Activated CD4-positive, alpha-beta T cell treated with anti-CD3 and anti-CD28 coated beads, Interleukin-2, amount 10 ng/mL, durations not matched to agents 24 days and 14 days (primary cell): ENCODE measurements at regions not wholly inside any gene's neighbourhood (a gene's known extent, or its start where the extent isn't known, plus 50 kb on each side); places are given as distances from the start of the nearest gene placed in this dataset.
"Not testable (repeated sequence)": the region's sequence is repeated elsewhere in the genome, so short reads cannot be mapped to it uniquely, and the experiment has no call there.

Experiments
- DNase-seq: peaks from one replicate; pipeline ENCODE4 v3.0.0; 2022
- H3K27ac Mint-ChIP-seq: one replicate; pipeline ENCODE4 v1.8.0; 2022; ENCODE audit warnings: mild to moderate bottlenecking, mixed read lengths
- H3K27me3 Mint-ChIP-seq: one replicate; pipeline ENCODE4 v1.8.0; 2022; ENCODE audit warnings: mixed read lengths
- H3K36me3 Mint-ChIP-seq: one replicate; pipeline ENCODE4 v1.8.0; 2022; ENCODE audit warnings: low read depth, mild to moderate bottlenecking, mixed read lengths
- H3K4me1 Mint-ChIP-seq: one replicate; pipeline ENCODE4 v1.8.0; 2021; ENCODE audit warnings: mixed read lengths
- H3K4me3 Mint-ChIP-seq: one replicate; pipeline ENCODE4 v1.8.0; 2022; ENCODE audit warnings: mild to moderate bottlenecking, moderate library complexity, mixed read lengths
- H3K9me3 Mint-ChIP-seq: one replicate; pipeline ENCODE4 v1.8.0; 2021; ENCODE audit warnings: mixed read lengths
- intact Hi-C: fragments of 100-400 bp; cut with micrococcal nuclease; formaldehyde crosslinking; loops from one replicate; pipeline ENCODE4 v1.15.1; 2023

GRCh38 chr2:118586312-118586711 lies 261.1 kb downstream of the EN1 start:
- intact Hi-C loops, result no loop called here
- no peaks in the 10 kb centered on the region for H3K36me3 Mint-ChIP-seq
- no peak overlapping the region for H3K4me3 Mint-ChIP-seq
- H3K4me1 Mint-ChIP-seq, result no peaks in the 10 kb centered on the region
- H3K9me3 Mint-ChIP-seq, result no peaks in the 10 kb centered on the region
- no peaks in the 10 kb centered on the region for H3K27me3 Mint-ChIP-seq
- no peak for DNase-seq
- no peak overlapping the region for H3K27ac Mint-ChIP-seq

DNA sequence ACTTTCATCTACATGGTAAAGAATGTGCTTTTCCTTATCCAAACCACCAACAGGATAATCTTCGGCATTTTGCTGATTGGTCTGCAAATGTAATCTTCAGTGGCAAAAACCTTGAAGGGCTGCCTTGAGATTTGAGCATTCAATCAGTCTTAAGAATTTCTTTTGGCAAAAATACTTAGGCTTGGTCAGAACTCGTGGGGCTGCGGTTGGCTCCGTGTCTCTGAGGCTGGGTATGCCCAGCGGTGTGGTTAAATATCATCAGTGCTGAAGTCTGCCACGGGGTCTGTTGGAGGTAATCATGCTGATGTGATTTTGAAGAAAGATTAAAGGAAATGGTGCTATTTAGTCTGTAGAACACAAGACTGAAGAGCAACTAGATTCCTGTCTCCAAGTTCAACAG lies 262.6 kb downstream of the EN1 start:
- Mint-ChIP-seq H3K27ac (no peak overlapping the region), H3K9me3 (no peaks in the 10 kb centered on the region), H3K4me3 (no peak overlapping the region), H3K27me3 (no peaks in the 10 kb centered on the region), H3K36me3 (no peaks in the 10 kb centered on the region), H3K4me1 (no peaks in the 10 kb centered on the region)
- no peak for DNase-seq
- intact Hi-C loops, result no loop called here

GRCh38 chr2:118584062-118584749 lies 263.2 kb downstream of the EN1 start:
- no peak overlapping the region for H3K27ac Mint-ChIP-seq
- no peak for DNase-seq
- no peaks in the 10 kb centered on the region for H3K27me3 Mint-ChIP-seq
- no peaks in the 10 kb centered on the region for H3K9me3 Mint-ChIP-seq
- H3K4me3 Mint-ChIP-seq, result no peak overlapping the region
- no peaks in the 10 kb centered on the region for H3K36me3 Mint-ChIP-seq
- H3K4me1 Mint-ChIP-seq, result no peaks in the 10 kb centered on the region
- intact Hi-C loops, result no loop called here

DNA sequence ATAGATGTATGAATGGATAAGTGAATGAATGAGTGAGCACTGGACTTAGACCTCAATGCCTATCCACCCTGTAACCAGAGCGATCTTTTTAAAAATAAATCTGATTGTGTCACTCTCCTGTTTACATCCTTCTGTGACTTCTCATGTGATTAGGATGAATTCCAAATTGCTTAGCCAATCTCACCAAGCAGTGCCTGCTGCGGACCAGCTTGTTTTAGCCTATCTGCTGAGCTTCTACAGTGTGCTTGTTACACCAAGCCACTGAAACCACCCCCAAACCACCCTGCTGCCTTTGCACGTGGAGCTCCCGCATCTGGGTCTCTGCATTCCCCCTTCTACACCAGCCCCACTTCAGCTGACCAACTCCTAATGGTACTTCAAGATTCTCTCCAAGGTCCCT lies 265.4 kb downstream of the EN1 start:
- Mint-ChIP-seq H3K36me3 (no peaks in the 10 kb centered on the region), H3K9me3 (no peaks in the 10 kb centered on the region), H3K4me1 (no peaks in the 10 kb centered on the region), H3K27ac (no peak overlapping the region), H3K27me3 (no peaks in the 10 kb centered on the region), H3K4me3 (no peak overlapping the region)
- intact Hi-C loops, result no loop called here
- no peak for DNase-seq

DNA sequence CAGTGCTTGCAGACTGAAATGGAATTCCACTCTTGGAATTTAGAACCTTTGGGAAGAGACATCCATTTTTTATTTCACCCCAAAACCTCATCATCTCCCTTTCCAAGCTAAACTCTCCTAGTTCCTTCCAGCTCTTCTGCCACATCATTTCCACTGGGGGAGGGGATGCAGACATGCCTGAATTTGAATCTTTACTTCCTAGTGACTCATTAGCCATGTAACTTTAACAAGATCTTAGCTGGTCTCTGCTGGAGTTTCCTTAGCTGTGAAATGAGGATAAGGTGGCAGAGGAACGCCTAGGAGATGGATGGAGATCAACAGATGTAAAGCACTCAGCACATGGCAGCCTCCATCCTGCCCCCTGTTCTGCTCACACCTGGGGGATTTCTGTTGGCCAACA lies 266.8 kb downstream of the EN1 start:
- H3K27me3 Mint-ChIP-seq, result no peaks in the 10 kb centered on the region

DNA sequence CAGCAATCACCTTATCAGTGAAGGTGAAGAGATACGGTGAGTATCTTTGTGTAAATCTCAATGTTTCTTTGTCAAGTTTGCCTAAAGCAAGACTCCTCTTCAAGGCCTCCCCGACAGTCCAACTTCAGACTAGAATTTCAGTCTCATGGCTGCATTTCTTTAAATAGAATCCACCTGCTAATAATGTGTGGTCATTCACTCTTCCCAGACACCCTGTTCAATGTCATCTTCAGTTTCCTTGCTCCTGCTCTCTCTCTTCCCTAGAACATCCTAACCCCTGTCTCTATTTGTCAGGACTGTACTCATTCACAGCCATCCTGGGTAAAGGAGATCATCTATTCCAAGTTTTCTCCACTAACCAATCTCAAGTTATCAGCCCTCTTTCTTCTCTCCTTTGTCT lies 267.3 kb downstream of the EN1 start:
- Mint-ChIP-seq H3K9me3 (no peaks in the 10 kb centered on the region), H3K4me1 (no peaks in the 10 kb centered on the region), H3K27ac (no peak overlapping the region), H3K4me3 (no peak overlapping the region), H3K27me3 (no peaks in the 10 kb centered on the region), H3K36me3 (no peaks in the 10 kb centered on the region)
- DNase-seq, result no peak
- intact Hi-C loops, result no loop called here

More for the DNA sequence above, 266.8 kb downstream of the EN1 start:
- Mint-ChIP-seq H3K4me1 (no peaks in the 10 kb centered on the region), H3K4me3 (no peak overlapping the region), H3K36me3 (no peaks in the 10 kb centered on the region), H3K9me3 (no peaks in the 10 kb centered on the region), H3K27ac (no peak overlapping the region)
- no peak for DNase-seq
- intact Hi-C loops, result no loop called here

DNA sequence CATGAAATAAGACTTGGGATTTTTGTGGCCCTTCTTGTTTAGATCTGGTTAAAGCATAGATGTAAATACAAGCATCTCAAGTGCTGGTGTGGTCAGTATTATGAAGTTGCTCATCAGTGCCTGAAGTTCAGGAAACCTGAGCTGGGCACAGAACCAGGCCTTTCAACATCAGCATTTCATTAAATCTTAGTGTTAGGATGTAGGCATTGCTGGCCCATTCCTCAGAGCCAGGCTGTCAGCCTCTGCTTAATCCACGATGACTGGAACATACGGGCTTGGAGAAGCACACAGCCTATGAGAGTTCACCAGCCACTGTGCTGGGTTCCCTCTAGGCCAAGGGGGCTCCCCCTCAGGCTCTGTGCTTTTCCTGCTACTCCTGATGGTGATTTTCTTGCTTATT lies 270.2 kb downstream of the EN1 start:
- DNase-seq, result no peak
- no peaks in the 10 kb centered on the region for H3K4me1 Mint-ChIP-seq
- H3K27me3 Mint-ChIP-seq, result no peaks in the 10 kb centered on the region
- intact Hi-C loops, result no loop called here
- H3K27ac Mint-ChIP-seq, result no peak overlapping the region
- no peaks in the 10 kb centered on the region for H3K36me3 Mint-ChIP-seq
- no peaks in the 10 kb centered on the region for H3K9me3 Mint-ChIP-seq
- H3K4me3 Mint-ChIP-seq, result no peak overlapping the region

DNA sequence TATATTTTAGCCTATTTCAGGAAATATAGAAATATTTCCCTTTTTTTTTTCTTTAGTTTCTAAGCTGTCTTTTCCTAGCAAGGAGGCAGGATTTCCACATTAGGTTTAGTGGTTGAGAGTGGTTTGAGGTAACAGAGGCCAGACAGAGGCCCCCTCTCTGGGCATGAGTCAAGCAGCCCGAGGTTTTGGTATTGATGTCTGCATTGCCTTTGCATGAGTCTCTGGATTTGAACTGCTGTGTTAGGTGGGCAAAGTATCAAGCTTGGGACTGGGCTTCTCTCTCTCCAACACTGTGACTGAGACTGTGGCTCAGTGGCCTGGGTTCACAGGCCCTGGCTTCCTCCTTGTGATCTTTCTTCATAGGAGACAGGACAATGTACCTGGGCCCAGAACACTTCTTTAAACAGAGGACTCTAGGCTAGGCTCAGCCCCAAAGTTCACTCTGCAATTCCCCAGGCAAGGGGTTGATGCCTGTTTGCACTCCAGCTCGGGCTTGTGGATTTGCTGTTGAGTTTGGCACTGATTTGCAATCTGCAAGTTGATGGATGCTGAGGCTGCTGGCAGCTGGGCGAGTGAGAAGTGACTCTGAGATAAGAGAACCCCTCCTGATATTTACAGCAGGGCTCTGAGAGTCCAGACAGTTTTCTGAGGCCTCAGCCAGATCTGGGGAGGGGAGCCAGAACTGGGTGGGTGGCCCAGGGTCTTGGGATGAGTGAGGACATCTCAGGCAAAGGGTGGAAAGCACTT lies 271.2 kb downstream of the EN1 start:
- H3K4me1 Mint-ChIP-seq, result no peaks in the 10 kb centered on the region
- H3K36me3 Mint-ChIP-seq, result no peaks in the 10 kb centered on the region
- no peaks in the 10 kb centered on the region for H3K9me3 Mint-ChIP-seq
- no peaks in the 10 kb centered on the region for H3K27me3 Mint-ChIP-seq
- no peak for DNase-seq
- intact Hi-C loops, result no loop called here
- H3K4me3 Mint-ChIP-seq, result no peak overlapping the region
- no peak overlapping the region for H3K27ac Mint-ChIP-seq

DNA sequence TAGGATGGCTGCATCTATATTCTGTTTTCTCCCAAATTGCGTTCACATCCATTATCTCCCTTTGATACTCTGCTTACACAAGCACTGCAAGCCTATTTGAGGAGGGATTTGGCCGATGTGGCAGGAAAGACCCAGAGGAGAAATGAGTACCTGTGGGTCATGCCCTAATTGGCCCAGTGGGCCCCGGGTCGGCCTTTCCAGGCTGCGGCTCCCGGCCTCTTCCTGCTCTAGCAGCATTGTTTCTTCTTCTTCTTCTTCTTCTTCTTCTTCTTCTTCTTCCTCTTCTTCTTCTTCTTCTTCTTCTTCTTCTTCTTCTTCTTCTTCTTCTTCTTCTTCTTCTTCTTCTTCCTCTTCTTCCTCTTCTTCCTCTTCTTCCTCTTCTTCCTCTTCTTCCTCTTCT lies 275.1 kb downstream of the EN1 start:
- H3K27ac Mint-ChIP-seq, H3K4me3 Mint-ChIP-seq, DNase-seq, H3K27me3 Mint-ChIP-seq, H3K4me1 Mint-ChIP-seq, H3K9me3 Mint-ChIP-seq, H3K36me3 Mint-ChIP-seq, intact Hi-C loops: not testable (repeated sequence)

- Mint-ChIP-seq H3K27ac (no peak overlapping the region), H3K4me1 (no peaks in the 10 kb centered on the region), H3K27me3 (peaks cover 2% of the 10 kb centered on the region), H3K36me3 (no peaks in the 10 kb centered on the region), H3K9me3 (no peaks in the 10 kb centered on the region), H3K4me3 (no peak overlapping the region)
- intact Hi-C loops, result no loop called here
- no peak for DNase-seq
Measured at GRCh38 chr2:118569876-118570535, 277.4 kb downstream of the EN1 start.

DNA sequence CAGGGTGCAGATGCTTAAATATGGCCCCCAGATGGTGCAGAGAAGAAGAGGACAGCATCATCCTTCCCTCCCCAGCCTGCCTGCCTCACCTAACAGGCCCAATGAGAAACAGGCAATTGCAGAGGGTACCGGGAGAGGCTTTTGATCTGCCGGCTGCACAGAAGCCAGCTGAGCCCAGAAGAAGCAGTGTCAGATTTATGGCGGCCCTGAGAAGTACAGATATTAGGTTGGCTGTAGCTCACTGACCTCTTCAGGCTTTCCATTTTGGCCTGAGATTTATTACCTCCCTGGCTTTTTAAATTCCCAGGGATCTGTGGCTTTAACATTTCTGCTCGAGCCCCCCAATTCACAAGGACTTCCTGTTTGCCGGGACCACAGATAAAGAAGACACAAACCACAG lies 278.7 kb downstream of the EN1 start:
- no peaks in the 10 kb centered on the region for H3K9me3 Mint-ChIP-seq

GRCh38 chr2:118565786-118566540 lies 281.5 kb downstream of the EN1 start:
- intact Hi-C loops, result no loop called here
- no peak overlapping the region for H3K4me3 Mint-ChIP-seq
- DNase-seq, result no peak
- H3K27me3 Mint-ChIP-seq, result peaks cover 2% of the 10 kb centered on the region
- no peak overlapping the region for H3K27ac Mint-ChIP-seq
- H3K36me3 Mint-ChIP-seq, result no peaks in the 10 kb centered on the region
- H3K9me3 Mint-ChIP-seq, result no peaks in the 10 kb centered on the region
- no peaks in the 10 kb centered on the region for H3K4me1 Mint-ChIP-seq

More for the DNA sequence above, 278.7 kb downstream of the EN1 start:
- Mint-ChIP-seq H3K4me3 (no peak overlapping the region), H3K27me3 (peaks cover 2% of the 10 kb centered on the region), H3K4me1 (no peaks in the 10 kb centered on the region), H3K36me3 (no peaks in the 10 kb centered on the region), H3K27ac (no peak overlapping the region)
- intact Hi-C loops, result no loop called here
- no peak for DNase-seq

GRCh38 chr2:118565301-118565700 lies 282.1 kb downstream of the EN1 start:
- peaks cover 2% of the 10 kb centered on the region for H3K27me3 Mint-ChIP-seq
- H3K4me1 Mint-ChIP-seq, result no peaks in the 10 kb centered on the region
- no peak for DNase-seq
- H3K36me3 Mint-ChIP-seq, result no peaks in the 10 kb centered on the region
- intact Hi-C loops, result no loop called here
- H3K27ac Mint-ChIP-seq, result no peak overlapping the region
- no peaks in the 10 kb centered on the region for H3K9me3 Mint-ChIP-seq
- no peak overlapping the region for H3K4me3 Mint-ChIP-seq

- Mint-ChIP-seq H3K9me3 (no peaks in the 10 kb centered on the region), H3K4me1 (no peaks in the 10 kb centered on the region), H3K4me3 (no peak overlapping the region), H3K27ac (no peak overlapping the region), H3K27me3 (no peaks in the 10 kb centered on the region), H3K36me3 (no peaks in the 10 kb centered on the region)
- intact Hi-C loops, result no loop called here
- no peak for DNase-seq
Measured at GRCh38 chr2:118562144-118562543, 285.3 kb downstream of the EN1 start.
